GM12878 (cell line): ENCODE measurements at regions not wholly inside any gene's neighbourhood (a gene's known extent, or its start where the extent isn't known, plus 50 kb on each side); places are given as distances from the start of the nearest gene placed in this dataset.

ENCODE experiments used
- ATAC-seq: fragments of 200-7000 bp; cut with Tn5 transposase; 3 replicates; pipeline ENCODE4 v1.9.1; 2020; ENCODE audit warnings: mild to moderate bottlenecking, moderate library complexity
- BruUV-seq: library from RNA; stranded (reverse); fragments of 400-500 nt; replicated peaks from 2 replicates; lab custom pipeline; 2021; lab: Mats Ljungman, UMichigan
- CTCF ChIA-PET: fragments of 300-600 bp; sonication (Branson Sonifier 250); formaldehyde crosslinking; extraction: SDS; loops from one replicate; lab custom pipeline; 2021; ENCODE audit warnings: inconsistent platforms; lab: Yijun Ruan, JAX
- POLR2A ChIA-PET: fragments of 350-600 bp; formaldehyde crosslinking; extraction: SDS; loops from one replicate; lab custom pipeline; 2021; ENCODE audit warnings: inconsistent platforms; lab: Charles Lee
- RAD21 ChIA-PET: fragments of 300-600 bp; sonication (Branson Sonifier 250); formaldehyde crosslinking; loops from one replicate; lab custom pipeline; 2023; ENCODE audit warnings: antibody characterized with exemption; ENCODE audit not compliant: unreplicated experiment; lab: Charles Lee
- SMC1A ChIA-PET: fragments of 300-600 bp; sonication (Branson Sonifier 250); formaldehyde crosslinking; loops from one replicate; lab custom pipeline; 2023; ENCODE audit not compliant: unreplicated experiment, uncharacterized antibody; lab: Charles Lee
- DNase-seq: peaks from one replicate; pipeline ENCODE4 v3.0.0-alpha.2; 2011; ENCODE audit warnings: low read depth, low spot score
- FAIRE-seq: peaks from 3 replicates; lab custom pipeline; 2011; peaks lifted over from hg19 to GRCh38; lab: Jason Lieb, UNC
- H2AFZ ChIP-seq: 2 replicates; pipeline ENCODE4 v1.6.0; 2011; ENCODE audit warnings: low read depth, low read length, control low read depth; ENCODE audit not compliant: control insufficient read depth
- H3K27ac ChIP-seq: 2 replicates; pipeline ENCODE4 v1.5.1; 2011; ENCODE audit warnings: control low read depth; ENCODE audit not compliant: control insufficient read depth, insufficient read depth
- H3K27me3 ChIP-seq, 2 experiments: replicated peaks in 1 of 2; 2 replicates each; pipeline versions ENCODE4 v1.6.0 to v1.6.1; 2011; ENCODE audit warnings: low read length in 1 of 2; ENCODE audit not compliant: control insufficient read depth in 2 of 2, insufficient read depth in 2 of 2
- H3K36me3 ChIP-seq, 2 experiments: 2 replicates each; pipeline ENCODE4 v1.5.1; 2011; ENCODE audit warnings: low read length in 1 of 2; ENCODE audit not compliant: control insufficient read depth in 2 of 2, insufficient read depth in 2 of 2
- H3K4me1 ChIP-seq: 2 replicates; pipeline ENCODE4 v1.6.1; 2011; ENCODE audit warnings: mild to moderate bottlenecking, low read length, moderate library complexity, mixed read lengths; ENCODE audit not compliant: control insufficient read depth, insufficient read depth
- H3K4me2 ChIP-seq: 2 replicates; pipeline ENCODE4 v1.6.0; 2011; ENCODE audit warnings: control low read depth; ENCODE audit not compliant: control insufficient read depth, insufficient read depth
- H3K4me3 ChIP-seq: fragments of 200-600 bp; sonication (generic); 2 replicates; pipeline ENCODE4 v1.5.1; 2016
- H3K79me2 ChIP-seq: 2 replicates; pipeline ENCODE4 v1.6.0; 2011; ENCODE audit warnings: low read length; ENCODE audit not compliant: control insufficient read depth, insufficient read depth
- H3K9ac ChIP-seq: 2 replicates; pipeline ENCODE4 v1.8.0; 2011; ENCODE audit warnings: low read length, control low read depth, mixed read lengths; ENCODE audit not compliant: control insufficient read depth, insufficient read depth
- H3K9me3 ChIP-seq: replicated peaks from 3 replicates; pipeline ENCODE4 v1.5.1; 2011; ENCODE audit warnings: mild to moderate bottlenecking, low read length; ENCODE audit not compliant: control insufficient read depth, insufficient read depth
- H4K20me1 ChIP-seq: 2 replicates; pipeline ENCODE4 v1.6.0; 2011; ENCODE audit not compliant: control insufficient read depth, insufficient read depth
- KAT2A ChIP-seq: conservative IDR thresholded peaks from 2 replicates; pipeline ENCODE4 v1.6.1; 2011; ENCODE audit warnings: low read depth, low read length; ENCODE audit not compliant: control insufficient read depth
- ZBTB33 ChIP-seq: fragments of 450-650 bp; IDR thresholded peaks from 2 replicates; pipeline ENCODE4 v1.6.1; 2017; ENCODE audit warnings: mild to moderate bottlenecking
- WGBS: methylation state at CpG from one replicate; pipeline ENCODE4 v1.1.6; 2016; ENCODE audit warnings: low lambda C conversion rate; ENCODE audit not compliant: insufficient replicate concordance, insufficient coverage; ENCODE audit errors: missing lambda C conversion rate; 5-methylcytosine and 5-hydroxymethylcytosine counted together
- in situ Hi-C: fragments of 300-500 bp; cut with MboI; formaldehyde crosslinking; loops from 9 replicates; pipeline ENCODE4 v1.14.3; 2018; ENCODE audit warnings: mixed read lengths
- intact Hi-C: fragments of 100-400 bp; cut with micrococcal nuclease; formaldehyde crosslinking; loops from one replicate; pipeline ENCODE4 v1.14.2; 2022; ENCODE audit not compliant: unreplicated experiment
- TF ChIP-seq, protein P1 (sequence below): fragments of 450-650 bp; IDR thresholded peaks from 2 replicates; pipeline ENCODE4 v1.6.1; 2018; ENCODE audit warnings: mild to moderate bottlenecking, low read depth, moderate library complexity; ENCODE audit not compliant: partially characterized antibody

DNA sequence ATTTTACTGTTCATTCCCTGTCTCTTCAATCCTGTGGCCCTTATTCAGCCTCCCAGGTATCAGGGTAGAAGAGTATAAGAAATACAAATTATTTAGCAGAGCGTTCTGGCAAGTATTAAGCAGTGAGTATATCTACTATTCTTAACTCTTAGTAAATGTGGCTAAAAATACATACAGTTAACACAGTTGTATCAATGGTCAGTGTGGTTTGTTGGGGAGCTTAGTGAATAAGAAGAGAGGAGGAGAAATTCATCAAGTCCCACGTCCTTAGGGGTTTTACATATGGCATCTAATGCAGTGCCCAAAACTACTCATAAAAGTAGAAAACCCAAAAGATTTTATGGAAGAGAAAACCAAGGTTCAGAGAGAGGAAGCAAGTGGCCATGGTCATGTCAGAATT, 691.0 kb upstream of the SGCG start:
- DNase-seq (no peak), FAIRE-seq (no peak), ATAC-seq (no peak)
- SMC1A ChIA-PET: no interaction called here
- Histone ChIP-seq H3K9me3 (no peaks in the 10 kb centered on the region), H3K9ac (no peak overlapping the region), H3K4me1 (no peaks in the 10 kb centered on the region), H4K20me1 (no peaks in the 10 kb centered on the region), H3K4me2 (no peak overlapping the region), H3K4me3 (no peak overlapping the region), H3K27me3 (no peaks in the 10 kb centered on the region), H3K79me2 (no peaks in the 10 kb centered on the region), H3K27ac (no peak overlapping the region), H2AFZ (no peak overlapping the region), H3K36me3 (no peaks in the 10 kb centered on the region)
- POLR2A ChIA-PET: no interaction called here
- TF ChIP-seq KAT2A (no peak), ZBTB33 (no peak)
- TF ChIP-seq, protein P1, sequence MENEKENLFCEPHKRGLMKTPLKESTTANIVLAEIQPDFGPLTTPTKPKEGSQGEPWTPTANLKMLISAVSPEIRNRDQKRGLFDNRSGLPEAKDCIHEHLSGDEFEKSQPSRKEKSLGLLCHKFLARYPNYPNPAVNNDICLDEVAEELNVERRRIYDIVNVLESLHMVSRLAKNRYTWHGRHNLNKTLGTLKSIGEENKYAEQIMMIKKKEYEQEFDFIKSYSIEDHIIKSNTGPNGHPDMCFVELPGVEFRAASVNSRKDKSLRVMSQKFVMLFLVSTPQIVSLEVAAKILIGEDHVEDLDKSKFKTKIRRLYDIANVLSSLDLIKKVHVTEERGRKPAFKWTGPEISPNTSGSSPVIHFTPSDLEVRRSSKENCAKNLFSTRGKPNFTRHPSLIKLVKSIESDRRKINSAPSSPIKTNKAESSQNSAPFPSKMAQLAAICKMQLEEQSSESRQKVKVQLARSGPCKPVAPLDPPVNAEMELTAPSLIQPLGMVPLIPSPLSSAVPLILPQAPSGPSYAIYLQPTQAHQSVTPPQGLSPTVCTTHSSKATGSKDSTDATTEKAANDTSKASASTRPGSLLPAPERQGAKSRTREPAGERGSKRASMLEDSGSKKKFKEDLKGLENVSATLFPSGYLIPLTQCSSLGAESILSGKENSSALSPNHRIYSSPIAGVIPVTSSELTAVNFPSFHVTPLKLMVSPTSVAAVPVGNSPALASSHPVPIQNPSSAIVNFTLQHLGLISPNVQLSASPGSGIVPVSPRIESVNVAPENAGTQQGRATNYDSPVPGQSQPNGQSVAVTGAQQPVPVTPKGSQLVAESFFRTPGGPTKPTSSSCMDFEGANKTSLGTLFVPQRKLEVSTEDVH: no peak
- WGBS: 2% methylated on average over 2 of the region's 2 CpGs
- CTCF ChIA-PET: no interaction called here
- intact Hi-C loops: no loop called here
- in situ Hi-C loops: no loop called here
- RAD21 ChIA-PET: no interaction called here
- no TSS peak for BruUV-seq
